K562 (cell line): ENCODE measurements at regions not wholly inside any gene's neighbourhood (a gene's known extent, or its start where the extent isn't known, plus 50 kb on each side); places are given as distances from the start of the nearest gene placed in this dataset.

Source experiments
- ADNP ChIP-seq: fragments of 200-800 bp; sonication (Bioruptor generic); IDR thresholded peaks from 2 replicates; pipeline ENCODE4 v1.6.1; 2016; ENCODE audit warnings: missing genetic modification characterization, missing compliant biosample characterization
- ARID2 ChIP-seq: fragments of 450-650 bp; IDR thresholded peaks from 2 replicates; pipeline ENCODE4 v1.6.1; 2017; ENCODE audit warnings: antibody characterized with exemption, mild to moderate bottlenecking
- CTCF ChIP-seq, 3 experiments: IDR thresholded peaks in 2 of 3; conservative IDR thresholded peaks in 1 of 3; 2 replicates each; pipeline ENCODE4 v1.5.1; 2011 to 2012; ENCODE audit warnings: low read length in 3 of 3, mild to moderate bottlenecking in 3 of 3, control low read depth in 2 of 3, improper control_type of control experiment in 1 of 3, inconsistent platforms in 1 of 3, low read depth in 1 of 3, mixed read lengths in 1 of 3, moderate library complexity in 1 of 3; ENCODE audit not compliant: insufficient read depth in 2 of 3
- HDAC6 ChIP-seq: IDR thresholded peaks from 2 replicates; pipeline ENCODE4 v1.6.1; 2012; ENCODE audit warnings: low read depth, mild to moderate bottlenecking, control low read depth, inconsistent platforms, low read length, moderate library complexity
- PHF20 ChIP-seq: fragments of 450-650 bp; IDR thresholded peaks from 2 replicates; pipeline ENCODE4 v1.6.1; 2018; ENCODE audit not compliant: partially characterized antibody
- SFPQ ChIP-seq: fragments of 200-400 bp; formaldehyde crosslinking; IDR thresholded peaks from 2 replicates; pipeline ENCODE4 v1.6.1; 2017; ENCODE audit warnings: mild to moderate bottlenecking, low read depth, low read length, moderate library complexity
- SLC30A9 ChIP-seq: fragments of 250-450 bp; sonication (Bioruptor Pico); IDR thresholded peaks from 2 replicates; pipeline ENCODE4 v1.8.0; 2022; ENCODE audit warnings: mild to moderate bottlenecking, moderate library complexity
- SOX6 ChIP-seq: fragments of 450-650 bp; IDR thresholded peaks from 2 replicates; pipeline ENCODE4 v1.6.1; 2014; ENCODE audit warnings: mild to moderate bottlenecking
- SRF ChIP-seq, 2 experiments: fragments of 250-450, 450-650 bp in 1 of 2; sonication (Bioruptor Pico) in 1 of 2; sonication (generic) in 1 of 2; formaldehyde crosslinking; IDR thresholded peaks; 2 replicates each; pipeline versions ENCODE4 v1.5.0 to v1.5.1; 2020 to 2022; ENCODE audit warnings: mild to moderate bottlenecking in 1 of 2, missing genetic modification reagents in 1 of 2
- ZNF217 ChIP-seq: sonication (generic); formaldehyde crosslinking; IDR thresholded peaks from 2 replicates; pipeline ENCODE4 v1.8.0; 2022; ENCODE audit warnings: mild to moderate bottlenecking, missing genetic modification reagents
- ZNF592 ChIP-seq: fragments of 450-650 bp; IDR thresholded peaks from 2 replicates; pipeline ENCODE4 v1.6.1; 2017; ENCODE audit warnings: antibody characterized with exemption, mild to moderate bottlenecking

GRCh38 chr9:124126648-124127646, 115.4 kb downstream of the LHX2 start (continued):
- TF ChIP-seq SFPQ (no peak), ADNP (tag) (peak; percentile 87), ZNF592 (no peak), CTCF (IDR thresholded peaks at IDR 0.05 in 2 of 3, conservative IDR thresholded peaks at IDR 0.05 in 1 of 3; ENCODE audit: insufficient read depth in 2 of 3, low read depth in 1 of 3, low read length in 3 of 3) (peak; percentile 91 to 93 (median 91)), SLC30A9 (CRISPR knock-in tag) (no peak), PHF20 (peak; percentile 57), SOX6 (no peak), HDAC6 (no peak), ARID2 (peak; percentile 81; the same call in 1 of the 2 replicates), SRF (CRISPR knock-in tag; IDR thresholded peaks at IDR 0.05) (peak in 1 of 2 experiments; percentile 18; a peak in 1 of 4 replicates), ZNF217 (CRISPR knock-in tag) (no peak)
